Keratinocyte (primary cell): ENCODE measurements at regions not wholly inside any gene's neighbourhood (a gene's known extent, or its start where the extent isn't known, plus 50 kb on each side); places are given as distances from the start of the nearest gene placed in this dataset.

Source experiments
- DNase-seq: peaks from one replicate; pipeline ENCODE4 v3.0.0-alpha.2; 2011; ENCODE audit warnings: low read depth, missing footprints, low spot score
- FAIRE-seq: peaks from 2 replicates; lab custom pipeline; 2011; peaks lifted over from hg19 to GRCh38; lab: Jason Lieb, UNC
- H2AFZ ChIP-seq: 2 replicates; pipeline ENCODE4 v1.6.0; 2012; ENCODE audit warnings: low read length, control low read depth, inconsistent platforms; ENCODE audit not compliant: control insufficient read depth
- H3K27ac ChIP-seq: 2 replicates; pipeline ENCODE4 v1.5.1; 2011; ENCODE audit warnings: low read length; ENCODE audit not compliant: control insufficient read depth, insufficient read depth
- H3K27me3 ChIP-seq: 3 replicates; pipeline ENCODE4 v1.6.0; 2011; ENCODE audit warnings: low read length; ENCODE audit not compliant: control insufficient read depth, insufficient read depth; ENCODE audit errors: extremely low read depth
- H3K36me3 ChIP-seq, 2 experiments: 2 replicates in 1 of 2; 3 replicates in 1 of 2; pipeline ENCODE4 v1.5.1; 2011; ENCODE audit warnings: low read length in 2 of 2, mild to moderate bottlenecking in 1 of 2; ENCODE audit not compliant: control insufficient read depth in 2 of 2, insufficient read depth in 2 of 2; ENCODE audit errors: extremely low read depth in 1 of 2
- H3K4me1 ChIP-seq: 3 replicates; pipeline ENCODE4 v1.5.1; 2011; ENCODE audit warnings: low read length; ENCODE audit not compliant: control insufficient read depth, insufficient read depth; ENCODE audit errors: extremely low read depth
- H3K4me2 ChIP-seq: 3 replicates; pipeline ENCODE4 v1.6.0; 2011; ENCODE audit warnings: low read depth, low read length; ENCODE audit not compliant: control insufficient read depth, insufficient read depth; ENCODE audit errors: extremely low read depth
- H3K4me3 ChIP-seq, 3 experiments: fragments of 200-600 bp in 1 of 3; sonication (generic) in 1 of 3; 2 replicates in 2 of 3; 3 replicates in 1 of 3; pipeline ENCODE4 v1.5.1; 2011 to 2016; ENCODE audit warnings: low read length in 3 of 3, mild to moderate bottlenecking in 3 of 3, control low read depth in 2 of 3, inconsistent platforms in 1 of 3, low read depth in 1 of 3, mixed read lengths in 1 of 3, mixed run types in 1 of 3, moderate library complexity in 1 of 3; ENCODE audit not compliant: control insufficient read depth in 2 of 3, insufficient read depth in 2 of 3; ENCODE audit errors: extremely low read depth in 1 of 3
- H3K79me2 ChIP-seq: 2 replicates; pipeline ENCODE4 v1.6.0; 2012; ENCODE audit warnings: low read length; ENCODE audit not compliant: control insufficient read depth, insufficient read depth
- H3K9ac ChIP-seq: 3 replicates; pipeline ENCODE4 v1.6.0; 2011; ENCODE audit warnings: low read length; ENCODE audit not compliant: control insufficient read depth, insufficient read depth; ENCODE audit errors: extremely low read depth
- H3K9me1 ChIP-seq: 3 replicates; pipeline ENCODE4 v1.6.0; 2011; ENCODE audit warnings: low read length; ENCODE audit not compliant: control insufficient read depth, insufficient read depth; ENCODE audit errors: extremely low read depth
- H3K9me3 ChIP-seq: 2 replicates; pipeline ENCODE4 v1.5.1; 2012; ENCODE audit warnings: low read depth, low read length; ENCODE audit not compliant: control insufficient read depth
- H4K20me1 ChIP-seq: 3 replicates; pipeline ENCODE4 v1.6.0; 2011; ENCODE audit warnings: low read length; ENCODE audit not compliant: control insufficient read depth, insufficient read depth; ENCODE audit errors: extremely low read depth
- EZH2 ChIP-seq: IDR thresholded peaks from one replicate; pipeline ENCODE4 v1.6.1; 2012; ENCODE audit warnings: inconsistent platforms, mild to moderate bottlenecking, low read length, moderate library complexity
- dilution Hi-C: fragments of 300-500 bp; cut with MboI; formaldehyde crosslinking; loops from one replicate; pipeline ENCODE4 v1.7.0; 2020; ENCODE audit warnings: low sequenced_read_pairs; ENCODE audit not compliant: extremely low pct_ligation_motif_present
- TF ChIP-seq, protein P1 (sequence below), 3 experiments: IDR thresholded peaks in 1 of 3; conservative IDR thresholded peaks in 1 of 3; optimal IDR thresholded peaks in 1 of 3; 2 replicates in 2 of 3; 3 replicates in 1 of 3; pipeline versions ENCODE3 to v1.5.1; 2011; ENCODE audit warnings: low read length in 3 of 3, mild to moderate bottlenecking in 3 of 3, moderate library complexity in 2 of 3, control low read depth in 1 of 3, inconsistent platforms in 1 of 3; ENCODE audit not compliant: insufficient read depth in 2 of 3; ENCODE audit errors: extremely low read depth in 1 of 3

DNA sequence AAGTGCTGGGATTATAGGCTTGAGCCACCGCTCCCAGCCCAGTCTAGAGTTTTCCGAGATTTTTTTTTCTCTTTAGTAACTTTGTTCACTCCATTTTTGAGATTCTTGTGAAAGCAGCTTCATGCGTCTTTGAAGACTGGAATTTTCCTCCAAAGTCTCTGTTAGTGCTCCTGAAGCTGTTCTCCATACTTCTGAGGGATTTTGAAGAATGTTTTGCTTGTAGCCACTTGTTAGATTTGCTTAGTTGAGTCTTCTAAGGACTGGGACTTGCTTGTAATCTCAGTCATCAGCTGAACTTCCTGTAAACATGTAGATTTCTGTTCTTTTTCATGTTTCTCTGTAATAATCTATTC is 234.3 kb downstream of the MYCN start:
- Histone ChIP-seq H3K9me1 (no peaks in the 10 kb centered on the region), H3K79me2 (no peaks in the 10 kb centered on the region), H3K36me3 (no peaks in the 10 kb centered on the region), H4K20me1 (no peaks in the 10 kb centered on the region), H3K9me3 (no peaks in the 10 kb centered on the region), H3K4me1 (no peaks in the 10 kb centered on the region), H3K27me3 (no peaks in the 10 kb centered on the region), H2AFZ (no peak overlapping the region), H3K27ac (no peak overlapping the region), H3K9ac (no peak overlapping the region), H3K4me2 (no peak overlapping the region), H3K4me3 (no peak overlapping the region)
- no peak for DNase-seq
- TF ChIP-seq, protein P1, sequence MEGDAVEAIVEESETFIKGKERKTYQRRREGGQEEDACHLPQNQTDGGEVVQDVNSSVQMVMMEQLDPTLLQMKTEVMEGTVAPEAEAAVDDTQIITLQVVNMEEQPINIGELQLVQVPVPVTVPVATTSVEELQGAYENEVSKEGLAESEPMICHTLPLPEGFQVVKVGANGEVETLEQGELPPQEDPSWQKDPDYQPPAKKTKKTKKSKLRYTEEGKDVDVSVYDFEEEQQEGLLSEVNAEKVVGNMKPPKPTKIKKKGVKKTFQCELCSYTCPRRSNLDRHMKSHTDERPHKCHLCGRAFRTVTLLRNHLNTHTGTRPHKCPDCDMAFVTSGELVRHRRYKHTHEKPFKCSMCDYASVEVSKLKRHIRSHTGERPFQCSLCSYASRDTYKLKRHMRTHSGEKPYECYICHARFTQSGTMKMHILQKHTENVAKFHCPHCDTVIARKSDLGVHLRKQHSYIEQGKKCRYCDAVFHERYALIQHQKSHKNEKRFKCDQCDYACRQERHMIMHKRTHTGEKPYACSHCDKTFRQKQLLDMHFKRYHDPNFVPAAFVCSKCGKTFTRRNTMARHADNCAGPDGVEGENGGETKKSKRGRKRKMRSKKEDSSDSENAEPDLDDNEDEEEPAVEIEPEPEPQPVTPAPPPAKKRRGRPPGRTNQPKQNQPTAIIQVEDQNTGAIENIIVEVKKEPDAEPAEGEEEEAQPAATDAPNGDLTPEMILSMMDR (optimal IDR thresholded peaks at IDR 0.05 in 1 of 3, IDR thresholded peaks at IDR 0.05 in 1 of 3, conservative IDR thresholded peaks at IDR 0.05 in 1 of 3; ENCODE audit: extremely low read depth in 1 of 3, insufficient read depth in 2 of 3, low read length in 3 of 3) = no peak
- no peak for TF ChIP-seq EZH2
- dilution Hi-C loops = no loop called here
- no peak for FAIRE-seq

DNA sequence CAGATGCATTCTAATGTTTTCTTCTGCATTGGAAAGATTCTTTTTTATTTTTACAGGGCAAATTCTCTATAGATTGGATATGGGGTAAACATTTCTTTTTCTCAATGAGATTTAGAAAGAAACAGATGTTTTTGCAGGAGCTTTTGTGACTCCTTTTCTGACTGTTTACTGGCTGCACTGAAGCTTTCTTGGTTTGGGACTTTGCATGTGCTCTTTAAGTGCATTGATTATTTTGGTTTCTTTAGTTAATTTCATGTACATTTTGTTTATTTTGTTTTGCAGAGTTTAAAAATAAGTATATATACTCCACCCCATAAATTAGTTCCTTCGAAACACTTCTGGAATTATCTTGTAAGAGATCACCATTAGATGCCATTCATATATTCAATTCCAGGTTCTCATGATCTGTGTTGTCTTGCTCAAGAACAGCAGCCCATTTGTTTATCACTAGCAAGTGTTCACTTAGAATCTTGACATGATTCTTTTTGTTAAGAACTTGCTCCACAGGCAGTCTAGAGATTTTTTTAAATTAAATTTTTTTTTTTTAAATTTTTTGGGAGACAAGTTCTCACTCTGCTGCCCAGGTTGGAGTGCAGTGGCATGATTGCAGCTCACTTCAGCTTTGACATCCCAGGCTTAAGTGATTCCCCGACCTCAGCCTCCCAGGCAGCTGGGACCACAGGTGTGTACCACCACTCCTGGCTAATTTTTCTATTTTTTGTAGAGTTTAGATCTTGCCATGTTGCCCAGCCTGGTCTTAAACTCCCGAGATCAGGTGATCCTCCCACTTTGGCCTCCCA is 233.7 kb downstream of the MYCN start:
- Histone ChIP-seq H3K9me3 (no peaks in the 10 kb centered on the region), H3K4me1 (no peaks in the 10 kb centered on the region), H3K4me2 (no peak overlapping the region), H3K9ac (no peak overlapping the region), H3K36me3 (no peaks in the 10 kb centered on the region), H3K27ac (no peak overlapping the region), H2AFZ (no peak overlapping the region), H4K20me1 (no peaks in the 10 kb centered on the region), H3K27me3 (no peaks in the 10 kb centered on the region), H3K4me3 (no peak overlapping the region), H3K79me2 (no peaks in the 10 kb centered on the region), H3K9me1 (no peaks in the 10 kb centered on the region)
- DNase-seq (no peak), FAIRE-seq (no peak)
- TF ChIP-seq EZH2 = no peak
- TF ChIP-seq, protein P1 (optimal IDR thresholded peaks at IDR 0.05 in 1 of 3, IDR thresholded peaks at IDR 0.05 in 1 of 3, conservative IDR thresholded peaks at IDR 0.05 in 1 of 3; ENCODE audit: extremely low read depth in 1 of 3, insufficient read depth in 2 of 3, low read length in 3 of 3) = no peak
- dilution Hi-C loops = no loop called here
